ENCODE measurements at regions not wholly inside any gene's neighbourhood (a gene's known extent, or its start where the extent isn't known, plus 50 kb on each side); places are given as distances from the start of the nearest gene placed in this dataset.
A peak's percentile ranks its signal among the peaks of the same experiment; 100 is the strongest.
"Not testable (repeated sequence)": the region's sequence is repeated elsewhere in the genome, so short reads cannot be mapped to it uniquely, and the experiment has no call there.

- DNase-seq (ENCODE audit: low spot score), result no peak
Observed at GRCh38 chr3:127520993-127521392, 69.5 kb downstream of the TPRA1 start.

DNA sequence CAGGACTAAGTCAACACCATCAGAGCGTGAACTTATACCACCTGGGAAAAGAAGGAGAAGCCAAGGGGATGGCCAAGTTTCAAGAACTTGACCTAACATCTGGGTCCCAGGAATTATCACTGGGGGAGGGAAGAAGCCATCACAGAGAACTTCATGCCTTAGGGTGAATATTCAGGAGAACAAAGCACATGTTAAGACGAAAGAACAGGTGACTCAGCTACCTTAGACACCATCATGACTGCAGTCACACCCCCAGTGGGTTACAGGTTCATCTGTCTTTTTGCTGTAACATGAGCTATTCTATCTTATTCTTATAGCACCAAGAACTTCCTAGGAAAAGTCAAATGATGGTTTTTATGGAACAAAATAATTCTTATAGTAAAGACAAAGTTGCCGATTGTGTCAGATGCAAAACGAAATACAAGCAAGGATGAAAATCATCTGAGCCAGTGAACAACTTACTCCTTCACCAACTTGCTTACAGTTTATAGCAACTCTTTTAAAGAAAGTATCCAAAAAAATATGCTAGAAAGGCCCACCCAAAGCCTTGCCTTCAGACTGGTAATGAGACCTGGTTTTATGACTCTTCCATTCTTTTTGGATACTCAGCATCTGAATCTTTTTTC, 72.0 kb downstream of the TPRA1 start:
- no peak for DNase-seq (ENCODE audit: low spot score)

DNA sequence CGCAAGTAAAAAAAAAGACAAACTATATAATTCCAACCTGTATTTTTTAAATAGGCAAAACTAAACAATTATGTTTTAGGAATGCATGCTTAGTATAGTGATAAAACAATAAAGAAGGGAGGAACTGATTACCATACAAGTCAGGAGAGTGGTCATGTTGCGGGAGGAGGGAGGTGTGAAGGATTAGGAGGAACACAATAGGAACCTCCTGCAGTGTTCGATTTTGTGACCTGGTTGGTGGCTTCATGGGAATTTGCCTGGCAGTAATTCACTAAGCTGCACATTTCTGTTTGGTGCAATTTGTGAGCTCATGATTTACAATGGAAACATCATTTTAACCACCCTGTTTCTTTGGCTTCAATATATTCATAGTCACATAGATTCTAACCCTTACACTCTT, 78.3 kb downstream of the TPRA1 start:
- no peak for DNase-seq (ENCODE audit: low spot score)

DNA sequence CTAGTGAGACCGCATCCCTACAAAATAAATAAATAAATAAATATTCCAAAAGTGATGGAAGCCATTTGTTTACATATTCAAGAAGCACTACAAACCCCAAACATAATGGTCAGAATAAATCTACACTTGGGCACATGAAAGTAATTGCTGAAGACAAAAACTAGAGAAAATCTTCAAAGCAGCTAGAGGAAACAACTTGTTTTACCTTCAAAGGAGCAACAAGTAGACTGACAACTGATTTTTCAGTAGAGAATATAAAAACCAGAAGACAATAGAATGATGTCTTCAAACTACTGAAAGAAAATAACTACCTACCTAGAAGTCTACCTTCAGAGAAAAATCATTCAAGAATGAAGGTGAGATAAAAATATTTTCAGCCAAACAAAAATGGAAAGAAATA, 89.4 kb downstream of the TPRA1 start:
- no peak for DNase-seq (ENCODE audit: low spot score)

GRCh38 chr3:127497676-127498075, 92.9 kb downstream of the TPRA1 start:
- no peak for DNase-seq (ENCODE audit: low spot score)

GRCh38 chr3:127497166-127497565, 93.4 kb downstream of the TPRA1 start:
- no peak for DNase-seq (ENCODE audit: low spot score)

DNA sequence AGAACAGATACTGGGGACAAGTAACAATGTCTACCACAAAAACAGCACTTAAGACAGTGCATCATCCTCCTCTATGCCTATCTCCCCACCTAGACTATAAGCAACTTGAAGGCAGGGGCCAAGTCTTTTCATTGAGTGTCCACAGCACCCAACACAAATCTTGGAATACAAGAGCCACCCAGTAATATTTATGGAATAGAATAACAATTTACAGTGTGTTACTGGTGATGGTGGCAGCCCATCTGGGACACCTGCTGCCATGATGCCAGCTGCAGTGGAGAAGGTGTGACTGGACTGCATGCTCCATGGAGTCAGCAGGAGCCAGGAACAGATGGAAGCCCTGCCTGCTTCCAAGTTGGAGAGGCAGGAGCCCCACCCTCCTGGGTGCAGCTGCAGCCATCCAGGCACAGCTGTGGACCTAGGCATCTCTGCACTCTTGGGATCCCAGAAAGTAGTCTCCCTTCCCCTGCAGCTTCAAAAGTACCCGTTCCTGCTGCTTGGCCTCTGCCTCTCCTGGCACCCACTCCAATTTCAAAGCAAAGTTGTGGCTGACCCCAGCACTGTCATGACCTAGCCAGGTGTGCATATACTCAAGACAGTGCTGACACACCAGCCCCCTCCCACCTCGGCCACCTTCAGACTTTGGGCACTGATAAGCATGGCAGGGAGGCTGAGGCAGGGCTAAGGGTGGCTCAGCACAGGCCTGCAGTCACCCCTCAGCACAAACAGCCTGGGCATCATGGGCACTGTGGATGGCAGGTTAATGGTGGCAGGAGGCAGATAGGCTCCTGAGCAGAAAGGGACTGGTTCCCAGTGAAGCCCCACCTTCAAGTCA, 94.5 kb downstream of the TPRA1 start:
- no peak for DNase-seq (ENCODE audit: low spot score)

- no peak for DNase-seq (ENCODE audit: low spot score)
Observed at GRCh38 chr3:127493924-127494646, 96.4 kb downstream of the TPRA1 start.

DNA sequence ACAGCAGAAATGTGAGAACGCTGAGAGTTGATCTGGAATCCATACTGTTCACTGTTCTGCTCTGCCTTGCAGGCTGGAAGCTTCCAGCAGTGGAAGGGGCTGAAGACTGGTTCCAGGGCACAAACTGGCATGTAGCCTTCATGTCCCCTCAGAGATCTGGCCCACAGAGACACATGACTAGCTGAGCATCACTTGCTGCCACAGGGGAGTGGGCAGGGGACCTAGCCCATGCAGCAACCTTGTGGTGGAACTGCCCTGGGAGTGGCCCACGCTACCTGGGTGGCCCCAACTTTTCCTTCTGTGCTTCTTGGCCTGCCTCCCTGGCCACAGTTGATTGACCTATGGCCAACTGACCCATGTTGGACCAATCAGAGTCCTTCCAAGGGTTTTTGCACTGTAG, 98.1 kb downstream of the TPRA1 start:
- no peak for DNase-seq (ENCODE audit: low spot score)

- no peak for DNase-seq (ENCODE audit: low spot score)
Observed at GRCh38 chr3:127491909-127492308, 98.6 kb downstream of the TPRA1 start.

- DNase-seq (ENCODE audit: low spot score), result no peak
Observed at GRCh38 chr3:127491323-127491722, 99.2 kb downstream of the TPRA1 start.

- DNase-seq (ENCODE audit: low spot score), result not testable (repeated sequence)
Observed at GRCh38 chr3:127491024-127491305, 99.6 kb downstream of the TPRA1 start.

DNA sequence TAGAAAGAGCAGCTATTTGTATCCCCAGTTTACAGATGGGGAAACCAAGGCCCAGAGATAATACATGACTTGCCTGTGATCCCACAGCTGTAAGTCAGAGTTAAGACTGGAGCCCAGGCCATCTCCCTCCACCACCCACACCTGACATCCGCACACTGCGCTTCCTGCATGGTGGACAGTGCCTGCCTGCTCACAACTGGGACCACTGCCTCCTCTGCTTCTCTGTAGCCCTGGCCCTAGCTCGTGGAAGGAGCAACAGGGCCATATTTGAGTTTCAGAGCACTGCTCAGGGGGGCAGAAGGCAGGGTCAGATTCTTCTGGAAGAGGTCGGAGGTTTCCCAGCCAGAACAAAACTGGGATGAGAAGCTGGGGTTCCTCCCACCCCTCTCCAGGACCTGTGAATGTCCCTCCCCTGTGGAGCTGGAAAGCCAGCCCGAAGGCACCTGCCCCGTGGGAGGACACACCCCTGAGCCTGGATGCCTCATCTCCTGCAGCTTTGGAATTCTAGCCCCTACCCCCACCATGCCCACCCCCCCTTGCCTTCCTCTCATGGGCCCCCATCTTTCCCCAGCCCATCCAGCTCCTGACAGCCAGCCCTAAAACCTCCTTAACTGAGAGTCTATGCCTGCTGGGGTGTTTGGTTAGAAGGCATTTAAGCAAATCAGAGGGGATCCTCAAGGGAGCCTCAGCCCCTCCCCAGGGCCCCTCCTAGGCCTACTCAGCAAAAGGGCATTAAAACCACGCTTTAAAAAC, 100.1 kb downstream of the TPRA1 start:
- no peak for DNase-seq (ENCODE audit: low spot score)

DNA sequence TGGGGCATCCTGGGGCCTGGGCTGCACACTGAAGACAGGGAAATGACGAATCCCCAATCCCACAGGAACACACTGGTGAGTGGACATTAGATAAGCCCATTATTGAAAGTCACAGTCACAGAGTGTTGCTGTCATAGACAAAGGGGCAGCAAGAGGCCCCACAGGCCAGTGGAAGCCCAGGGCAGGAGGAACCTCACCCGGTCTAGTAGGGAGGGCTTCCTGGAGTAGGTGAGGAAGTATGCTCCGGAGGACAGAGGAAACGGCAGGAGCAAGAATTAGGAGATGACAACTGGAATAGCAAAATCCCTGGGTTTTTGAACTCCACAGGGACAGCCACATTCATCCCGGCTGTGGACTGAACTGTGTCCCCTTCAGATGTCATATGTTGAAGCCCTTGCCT, 101.2 kb downstream of the TPRA1 start:
- peak; percentile 1 for DNase-seq (ENCODE audit: low spot score)

DNA sequence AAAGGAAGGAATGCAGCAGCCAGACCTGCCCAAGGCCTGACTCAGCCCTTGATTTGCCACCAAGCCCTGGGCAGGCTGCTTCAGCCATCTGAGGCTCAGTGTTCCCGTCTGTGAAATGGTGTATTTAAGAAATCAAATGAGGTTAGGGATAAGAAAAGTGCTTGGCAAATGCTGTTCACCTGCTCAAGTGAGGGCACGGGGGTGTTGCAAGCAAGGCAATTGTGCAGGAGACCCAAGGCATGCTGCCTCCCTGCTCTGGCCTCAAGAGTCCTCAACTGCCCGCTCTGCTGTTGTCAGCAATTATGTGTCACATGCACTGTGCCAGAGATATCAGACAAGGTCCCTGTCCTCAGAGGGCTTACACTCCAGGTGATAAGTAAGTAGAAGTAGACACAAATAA, 101.8 kb downstream of the TPRA1 start:
- DNase-seq (ENCODE audit: low spot score), result peak; percentile 1

GRCh38 chr3:127488141-127488672, 102.3 kb downstream of the TPRA1 start:
- DNase-seq (ENCODE audit: low spot score), result peak; percentile 3

GRCh38 chr3:127487196-127487595, 103.3 kb downstream of the TPRA1 start:
- peak; percentile 1 for DNase-seq (ENCODE audit: low spot score)

DNA sequence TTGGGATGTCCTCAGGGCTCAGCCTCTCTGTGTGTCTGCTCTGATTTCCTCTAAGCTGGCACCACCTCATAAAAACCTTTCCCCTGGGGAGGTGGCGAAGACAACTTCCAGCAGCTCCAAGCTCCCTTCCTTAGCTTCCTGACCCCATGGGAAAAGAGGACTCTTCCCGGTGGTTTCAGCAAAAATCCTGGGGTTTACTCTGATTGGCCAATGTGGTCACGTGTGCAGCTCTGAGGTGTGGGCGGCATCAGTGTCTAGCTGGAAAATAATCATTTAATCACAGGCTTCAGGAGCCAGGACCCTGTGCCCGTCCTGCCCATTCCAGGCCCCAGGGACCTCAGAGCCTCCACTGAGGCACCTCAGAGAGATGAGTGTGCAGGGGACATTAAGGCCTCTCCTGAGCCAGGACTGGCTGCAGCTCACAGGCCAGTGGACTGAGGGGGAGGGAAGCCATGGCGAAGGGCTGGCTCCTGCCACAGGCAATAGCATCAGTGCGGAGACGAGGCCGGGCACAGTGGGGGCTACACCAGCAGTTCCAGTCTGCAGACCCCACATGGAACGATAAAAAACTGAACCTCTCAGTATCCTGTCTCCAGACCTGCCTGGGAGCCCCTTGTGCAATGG, 104.1 kb downstream of the TPRA1 start:
- peak; percentile 2 for DNase-seq (ENCODE audit: low spot score)

DNA sequence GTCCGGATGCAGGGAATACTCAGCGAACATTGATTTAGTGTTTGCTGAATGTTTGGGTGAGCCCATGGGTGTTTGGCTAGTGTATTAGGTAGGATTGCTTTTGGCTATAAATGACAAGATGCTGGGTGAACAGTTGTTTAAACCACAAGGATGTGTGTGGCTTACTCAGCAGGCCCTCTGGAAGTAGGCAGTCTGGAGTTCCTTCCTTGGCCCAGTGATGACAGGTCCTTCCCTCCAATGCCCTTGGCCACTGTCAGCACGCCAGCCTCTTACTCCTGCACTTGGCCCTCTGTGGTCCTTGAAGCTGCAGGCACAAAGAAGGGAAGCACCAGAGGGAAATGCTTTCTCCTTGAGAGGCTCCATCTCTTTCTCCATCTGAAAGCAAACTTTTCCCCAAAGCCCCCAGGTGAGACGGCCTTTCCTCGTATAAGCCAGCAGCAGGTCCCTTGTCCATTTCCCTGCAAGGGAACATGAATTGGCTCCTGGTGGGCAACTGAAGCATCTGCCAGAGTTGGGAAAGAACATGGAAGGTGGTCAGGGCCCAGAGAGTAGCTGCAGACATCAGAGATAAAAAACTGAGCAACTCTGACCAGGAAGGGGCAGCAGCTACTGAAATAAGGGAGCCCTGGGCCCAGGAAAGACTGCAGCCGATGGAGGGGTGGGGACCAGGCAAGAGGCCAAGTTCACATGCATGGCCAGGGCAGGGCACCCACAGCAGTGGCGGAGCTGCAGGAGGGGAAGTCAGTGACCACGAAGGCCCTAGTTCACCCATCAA, 105.0 kb downstream of the TPRA1 start:
- DNase-seq (ENCODE audit: low spot score), result peak; percentile 2

GRCh38 chr3:127484601-127485388, 105.7 kb downstream of the TPRA1 start:
- DNase-seq (ENCODE audit: low spot score), result peak; percentile 53

All from GM03348 (cell line).